ENCODE measurements at regions not wholly inside any gene's neighbourhood (a gene's known extent, or its start where the extent isn't known, plus 50 kb on each side); places are given as distances from the start of the nearest gene placed in this dataset.

DNA sequence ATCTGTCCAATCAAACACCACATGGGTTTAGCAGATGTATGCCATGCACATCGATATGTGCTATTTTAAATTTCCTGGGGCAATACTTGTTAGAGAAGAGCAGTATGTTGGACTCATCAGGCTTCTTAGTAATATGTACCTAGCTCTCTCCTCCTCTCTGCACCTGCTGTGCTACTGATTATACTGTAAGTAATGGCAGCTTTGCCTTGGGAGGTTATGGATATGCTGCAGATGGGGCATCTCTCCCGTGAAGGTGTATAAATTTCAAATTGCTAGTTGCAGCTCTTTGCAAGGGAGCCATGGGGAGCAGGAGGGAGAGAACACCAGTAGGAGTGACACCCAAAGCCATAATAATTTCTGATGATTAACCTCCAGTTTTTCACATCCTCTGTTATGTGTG, 101.5 kb downstream of the SPATA31D1 start:
- Histone ChIP-seq H3K36me3 (ENCODE audit: insufficient read depth, low read length) (no peaks in the 10 kb centered on the region), H2AFZ (ENCODE audit: low read length, unreplicated experiment) (no peak overlapping the region), H3K27me3 (ENCODE audit: insufficient read depth, low read length) (0 out of 2 replicates have a peak, but pooled peaks cover 4% of the 10 kb centered on the region)

DNA sequence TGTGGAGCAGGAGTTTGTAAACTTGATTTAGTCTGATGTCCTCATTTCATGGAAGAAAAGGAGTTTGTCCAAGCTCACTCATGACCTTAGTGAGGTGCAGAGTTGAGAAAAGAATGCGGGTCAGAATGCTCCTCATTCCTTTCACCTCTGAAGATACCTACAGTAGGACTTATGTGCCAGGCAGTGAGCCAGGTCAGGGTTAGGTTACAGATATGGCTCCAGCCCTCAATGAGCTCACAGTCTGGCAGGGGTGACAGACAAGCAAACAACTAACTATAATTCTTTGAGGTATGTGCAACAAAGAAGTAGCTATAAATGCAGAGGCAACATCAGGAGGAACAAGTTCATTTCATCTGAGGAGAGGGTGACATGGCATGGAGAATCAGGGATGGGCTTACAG, 102.5 kb downstream of the SPATA31D1 start:
- no peak overlapping the region for H3K4me3 ChIP-seq (ENCODE audit: low read depth, low read length)
- 0 out of 2 replicates have a peak, but pooled peaks cover 2% of the 10 kb centered on the region for H3K27me3 ChIP-seq (ENCODE audit: insufficient read depth, low read length)
- H3K79me2 ChIP-seq (ENCODE audit: control insufficient read depth, insufficient read depth, low read length, unreplicated experiment), result no peaks in the 10 kb centered on the region
- H3K27ac ChIP-seq (ENCODE audit: low read depth, low read length), result no peak overlapping the region
- H3K4me1 ChIP-seq (ENCODE audit: control insufficient read depth, insufficient read depth, low read length, unreplicated experiment), result no peaks in the 10 kb centered on the region
- H2AFZ ChIP-seq (ENCODE audit: low read length, unreplicated experiment), result no peak overlapping the region
- no peaks in the 10 kb centered on the region for H3K36me3 ChIP-seq (ENCODE audit: insufficient read depth, low read length)

More for the DNA sequence above, 101.5 kb downstream of the SPATA31D1 start:
- no peaks in the 10 kb centered on the region for H3K79me2 ChIP-seq (ENCODE audit: control insufficient read depth, insufficient read depth, low read length, unreplicated experiment)
- H3K4me3 ChIP-seq (ENCODE audit: low read depth, low read length), result no peak overlapping the region
- no peaks in the 10 kb centered on the region for H3K4me1 ChIP-seq (ENCODE audit: control insufficient read depth, insufficient read depth, low read length, unreplicated experiment)
- no peak overlapping the region for H3K27ac ChIP-seq (ENCODE audit: low read depth, low read length)

DNA sequence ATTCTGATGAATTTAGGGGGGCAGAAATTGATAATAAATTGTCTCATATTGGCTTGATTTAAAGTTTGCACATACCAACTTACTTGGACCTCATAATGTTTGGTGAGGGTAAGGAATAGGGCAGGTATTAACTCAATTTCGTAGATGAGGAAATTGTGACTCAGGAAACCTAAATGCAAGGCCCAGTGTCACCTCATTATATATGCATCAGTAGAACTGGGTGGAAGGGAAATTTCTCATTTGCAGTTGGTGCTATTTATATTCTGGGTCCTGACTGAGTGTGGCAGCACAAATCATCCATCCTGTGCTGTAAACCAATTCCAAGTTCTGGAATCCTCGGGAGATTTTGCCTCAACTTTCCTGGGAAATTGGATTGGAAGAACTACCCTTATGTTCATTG, 103.0 kb downstream of the SPATA31D1 start:
- H3K4me3 ChIP-seq (ENCODE audit: low read depth, low read length), result no peak overlapping the region
- H3K4me1 ChIP-seq (ENCODE audit: control insufficient read depth, insufficient read depth, low read length, unreplicated experiment), result no peaks in the 10 kb centered on the region
- H3K36me3 ChIP-seq (ENCODE audit: insufficient read depth, low read length), result no peaks in the 10 kb centered on the region
- H2AFZ ChIP-seq (ENCODE audit: low read length, unreplicated experiment), result no peak overlapping the region
- H3K27ac ChIP-seq (ENCODE audit: low read depth, low read length), result no peak overlapping the region
- H3K79me2 ChIP-seq (ENCODE audit: control insufficient read depth, insufficient read depth, low read length, unreplicated experiment), result no peaks in the 10 kb centered on the region
- no peaks in the 10 kb centered on the region for H3K27me3 ChIP-seq (ENCODE audit: insufficient read depth, low read length)

DNA sequence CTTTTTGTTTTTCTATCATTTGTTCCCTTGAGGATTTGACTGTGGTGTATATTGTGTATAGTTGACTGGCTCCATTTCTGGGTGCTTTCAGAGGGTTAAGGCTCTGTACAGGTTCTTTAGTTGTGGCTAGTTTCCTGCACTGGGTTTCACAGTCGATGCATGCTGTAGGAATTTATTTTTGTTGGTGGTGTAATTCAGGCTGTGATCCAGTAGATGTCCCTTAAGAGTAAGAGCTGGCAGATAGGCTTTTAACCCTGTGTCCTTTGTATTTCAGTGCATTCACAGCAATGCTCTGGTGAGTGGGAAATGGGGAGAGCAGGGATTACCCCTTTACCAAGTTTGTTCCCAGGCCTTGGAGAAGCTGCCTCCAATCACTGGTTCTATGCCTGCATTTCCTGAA, 112.9 kb downstream of the SPATA31D1 start:
- Histone ChIP-seq H3K27ac (ENCODE audit: low read depth, low read length) (no peak overlapping the region), H3K27me3 (ENCODE audit: insufficient read depth, low read length) (no peaks in the 10 kb centered on the region), H3K4me1 (ENCODE audit: control insufficient read depth, insufficient read depth, low read length, unreplicated experiment) (no peaks in the 10 kb centered on the region), H3K79me2 (ENCODE audit: control insufficient read depth, insufficient read depth, low read length, unreplicated experiment) (no peaks in the 10 kb centered on the region), H2AFZ (ENCODE audit: low read length, unreplicated experiment) (no peak overlapping the region), H3K36me3 (ENCODE audit: insufficient read depth, low read length) (no peaks in the 10 kb centered on the region), H3K4me3 (ENCODE audit: low read depth, low read length) (no peak overlapping the region)

DNA sequence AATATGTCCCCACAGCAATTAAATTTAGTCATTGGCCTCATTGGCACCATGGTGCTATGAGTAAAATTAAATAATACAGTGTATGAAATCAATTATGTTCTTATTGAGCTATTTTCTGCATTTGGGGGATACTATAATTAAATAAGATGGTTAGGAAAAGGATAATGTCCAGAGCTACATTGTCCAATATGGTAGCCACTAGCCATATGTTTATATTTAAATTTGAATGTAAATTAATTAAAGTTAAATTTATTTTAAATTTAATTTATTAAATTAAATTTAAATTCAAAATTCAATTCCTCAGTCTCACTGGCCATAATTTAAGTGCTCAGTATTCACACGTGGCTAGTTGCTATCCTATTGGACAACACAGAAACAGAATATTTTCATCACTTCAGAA, 115.7 kb downstream of the SPATA31D1 start:
- no peak overlapping the region for H3K4me3 ChIP-seq (ENCODE audit: low read depth, low read length)
- H2AFZ ChIP-seq (ENCODE audit: low read length, unreplicated experiment), result no peak overlapping the region
- H3K27me3 ChIP-seq (ENCODE audit: insufficient read depth, low read length), result no peaks in the 10 kb centered on the region
- no peaks in the 10 kb centered on the region for H3K79me2 ChIP-seq (ENCODE audit: control insufficient read depth, insufficient read depth, low read length, unreplicated experiment)
- no peaks in the 10 kb centered on the region for H3K36me3 ChIP-seq (ENCODE audit: insufficient read depth, low read length)
- H3K27ac ChIP-seq (ENCODE audit: low read depth, low read length), result no peak overlapping the region
- no peaks in the 10 kb centered on the region for H3K4me1 ChIP-seq (ENCODE audit: control insufficient read depth, insufficient read depth, low read length, unreplicated experiment)

DNA sequence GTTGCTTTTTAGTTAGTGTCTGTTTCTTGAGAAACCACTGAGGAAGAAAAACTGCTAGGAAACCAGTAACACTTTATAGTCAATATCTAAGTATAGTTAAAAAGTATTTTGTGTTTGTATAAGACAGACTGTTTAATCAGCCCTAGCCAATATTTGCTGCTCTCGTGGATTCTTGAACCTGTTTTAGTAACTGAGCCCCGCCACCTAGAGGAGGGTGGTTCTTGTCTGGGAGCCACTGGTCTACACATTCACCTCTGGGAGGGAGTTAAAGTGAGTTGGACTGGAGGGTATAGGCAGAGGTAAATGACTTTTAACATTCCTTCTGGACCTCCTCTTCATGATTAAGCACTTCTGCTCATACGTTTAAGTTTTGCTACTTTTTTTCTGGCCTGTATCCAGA, 117.2 kb downstream of the SPATA31D1 start:
- Histone ChIP-seq H3K27ac (ENCODE audit: low read depth, low read length) (no peak overlapping the region), H3K36me3 (ENCODE audit: insufficient read depth, low read length) (no peaks in the 10 kb centered on the region), H3K79me2 (ENCODE audit: control insufficient read depth, insufficient read depth, low read length, unreplicated experiment) (no peaks in the 10 kb centered on the region), H2AFZ (ENCODE audit: low read length, unreplicated experiment) (no peak overlapping the region), H3K4me1 (ENCODE audit: control insufficient read depth, insufficient read depth, low read length, unreplicated experiment) (no peaks in the 10 kb centered on the region), H3K4me3 (ENCODE audit: low read depth, low read length) (no peak overlapping the region), H3K27me3 (ENCODE audit: insufficient read depth, low read length) (no peaks in the 10 kb centered on the region)

DNA sequence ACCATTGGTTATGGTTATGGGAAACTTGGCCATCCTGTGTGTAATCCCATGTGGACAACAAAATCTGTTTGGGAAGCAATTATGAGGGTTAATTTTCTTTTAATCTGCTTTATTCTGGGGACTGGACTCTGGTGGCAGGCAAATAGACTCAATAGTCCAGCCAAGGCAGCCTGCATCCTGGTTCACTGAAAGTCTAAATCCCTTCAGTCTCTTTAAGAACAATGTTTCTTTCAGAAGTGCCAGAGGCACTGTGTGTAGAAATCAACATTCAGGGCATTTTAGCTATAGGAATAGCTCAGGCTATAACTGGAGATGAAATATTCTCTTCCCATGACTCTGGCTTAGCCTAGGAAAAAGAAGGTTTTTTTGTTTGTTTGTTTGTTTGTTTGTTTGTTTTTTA, 118.0 kb downstream of the SPATA31D1 start:
- H2AFZ ChIP-seq (ENCODE audit: low read length, unreplicated experiment), result no peak overlapping the region
- no peak overlapping the region for H3K4me3 ChIP-seq (ENCODE audit: low read depth, low read length)
- no peaks in the 10 kb centered on the region for H3K79me2 ChIP-seq (ENCODE audit: control insufficient read depth, insufficient read depth, low read length, unreplicated experiment)
- H3K27ac ChIP-seq (ENCODE audit: low read depth, low read length), result no peak overlapping the region
- no peaks in the 10 kb centered on the region for H3K27me3 ChIP-seq (ENCODE audit: insufficient read depth, low read length)
- H3K36me3 ChIP-seq (ENCODE audit: insufficient read depth, low read length), result no peaks in the 10 kb centered on the region
- no peaks in the 10 kb centered on the region for H3K4me1 ChIP-seq (ENCODE audit: control insufficient read depth, insufficient read depth, low read length, unreplicated experiment)

DNA sequence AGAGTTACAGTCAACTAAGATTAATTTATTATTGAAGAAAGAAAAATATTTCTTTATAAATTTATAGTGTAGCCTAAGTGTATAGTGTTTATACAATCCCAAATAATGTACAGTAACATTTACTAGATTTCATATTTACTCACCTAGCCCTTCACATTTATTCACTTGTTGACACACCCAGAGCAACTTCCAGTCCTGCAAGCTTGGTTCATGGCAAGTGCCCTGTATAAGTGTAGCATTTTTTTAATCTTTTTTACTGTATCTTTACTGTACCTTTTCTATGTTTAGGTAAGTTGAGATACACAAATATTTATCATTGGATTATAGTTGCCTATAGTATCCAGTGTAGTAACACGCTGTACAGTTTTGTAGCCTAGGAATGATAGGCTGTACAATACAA, 119.9 kb downstream of the SPATA31D1 start:
- H3K27me3 ChIP-seq (ENCODE audit: insufficient read depth, low read length), result no peaks in the 10 kb centered on the region
- H3K79me2 ChIP-seq (ENCODE audit: control insufficient read depth, insufficient read depth, low read length, unreplicated experiment), result no peaks in the 10 kb centered on the region
- no peak overlapping the region for H3K4me3 ChIP-seq (ENCODE audit: low read depth, low read length)
- no peak overlapping the region for H2AFZ ChIP-seq (ENCODE audit: low read length, unreplicated experiment)
- no peaks in the 10 kb centered on the region for H3K4me1 ChIP-seq (ENCODE audit: control insufficient read depth, insufficient read depth, low read length, unreplicated experiment)
- no peaks in the 10 kb centered on the region for H3K36me3 ChIP-seq (ENCODE audit: insufficient read depth, low read length)
- no peak overlapping the region for H3K27ac ChIP-seq (ENCODE audit: low read depth, low read length)

DNA sequence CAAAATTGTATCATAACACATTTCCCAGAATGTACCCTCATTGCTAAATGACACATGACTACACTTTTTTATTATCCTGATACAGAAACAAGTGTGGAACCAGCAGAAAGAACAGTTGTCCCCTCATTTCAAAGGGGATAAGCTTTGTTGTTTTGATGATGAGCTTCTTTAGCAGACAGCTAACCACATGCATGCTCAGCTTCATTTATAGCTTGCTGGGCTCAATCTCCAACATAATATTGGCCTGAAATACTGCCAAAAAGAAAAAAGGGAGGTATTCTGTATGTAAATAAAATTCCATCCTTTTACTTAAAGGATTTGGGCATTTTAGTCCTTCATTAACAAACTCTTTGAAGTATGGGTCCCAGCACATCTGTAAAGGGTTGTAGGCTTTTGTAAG, 120.4 kb downstream of the SPATA31D1 start:
- Histone ChIP-seq H3K79me2 (ENCODE audit: control insufficient read depth, insufficient read depth, low read length, unreplicated experiment) (no peaks in the 10 kb centered on the region), H3K4me3 (ENCODE audit: low read depth, low read length) (no peak overlapping the region), H3K27ac (ENCODE audit: low read depth, low read length) (no peak overlapping the region), H3K36me3 (ENCODE audit: insufficient read depth, low read length) (no peaks in the 10 kb centered on the region), H3K4me1 (ENCODE audit: control insufficient read depth, insufficient read depth, low read length, unreplicated experiment) (no peaks in the 10 kb centered on the region), H2AFZ (ENCODE audit: low read length, unreplicated experiment) (no peak overlapping the region), H3K27me3 (ENCODE audit: insufficient read depth, low read length) (no peaks in the 10 kb centered on the region)

DNA sequence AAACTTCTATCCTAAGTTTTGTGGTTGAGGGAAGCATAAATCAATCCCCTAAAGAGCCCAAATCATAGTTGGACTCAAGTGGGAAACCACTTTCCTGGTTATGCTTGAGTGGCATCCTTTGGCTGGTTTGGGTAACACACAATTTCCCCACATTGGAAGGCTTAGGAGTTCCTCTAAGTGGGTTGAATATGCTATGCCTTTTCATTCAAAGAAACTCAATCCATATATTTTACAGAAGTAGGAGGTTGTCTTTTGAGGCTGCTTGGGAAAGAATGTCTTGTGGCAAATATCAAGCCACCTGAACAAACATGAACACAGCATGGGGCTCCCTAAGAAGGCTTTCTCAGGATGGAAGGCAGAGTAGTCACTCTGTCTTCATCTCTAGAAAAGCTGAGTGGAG, 121.1 kb downstream of the SPATA31D1 start:
- no peak overlapping the region for H3K27ac ChIP-seq (ENCODE audit: low read depth, low read length)
- no peaks in the 10 kb centered on the region for H3K27me3 ChIP-seq (ENCODE audit: insufficient read depth, low read length)
- H3K79me2 ChIP-seq (ENCODE audit: control insufficient read depth, insufficient read depth, low read length, unreplicated experiment), result no peaks in the 10 kb centered on the region
- no peak overlapping the region for H2AFZ ChIP-seq (ENCODE audit: low read length, unreplicated experiment)
- H3K36me3 ChIP-seq (ENCODE audit: insufficient read depth, low read length), result no peaks in the 10 kb centered on the region
- H3K4me1 ChIP-seq (ENCODE audit: control insufficient read depth, insufficient read depth, low read length, unreplicated experiment), result no peaks in the 10 kb centered on the region
- H3K4me3 ChIP-seq (ENCODE audit: low read depth, low read length), result no peak overlapping the region

DNA sequence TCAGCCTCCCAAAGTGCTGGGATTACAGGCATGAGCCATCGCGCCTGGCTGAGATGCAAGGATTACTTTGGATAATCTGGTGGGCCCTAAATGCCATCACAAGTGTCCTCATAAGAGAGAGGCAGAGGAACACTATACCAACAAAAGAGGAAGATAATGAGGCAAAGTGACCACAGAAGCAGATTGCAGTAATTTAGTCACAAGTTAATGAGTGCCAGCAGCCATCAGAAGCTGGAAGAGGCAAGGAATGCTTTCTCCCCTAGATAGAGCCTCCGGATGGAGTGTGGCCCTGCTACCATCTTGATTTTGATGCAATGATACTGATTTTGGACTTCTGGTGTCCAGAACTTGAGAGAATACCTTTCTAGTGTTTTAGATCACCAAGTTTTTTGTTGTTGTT, 122.3 kb downstream of the SPATA31D1 start:
- H3K36me3 ChIP-seq (ENCODE audit: insufficient read depth, low read length), result no peaks in the 10 kb centered on the region
- H3K27ac ChIP-seq (ENCODE audit: low read depth, low read length), result no peak overlapping the region
- H3K4me3 ChIP-seq (ENCODE audit: low read depth, low read length), result no peak overlapping the region
- H3K79me2 ChIP-seq (ENCODE audit: control insufficient read depth, insufficient read depth, low read length, unreplicated experiment), result no peaks in the 10 kb centered on the region
- no peak overlapping the region for H2AFZ ChIP-seq (ENCODE audit: low read length, unreplicated experiment)
- H3K4me1 ChIP-seq (ENCODE audit: control insufficient read depth, insufficient read depth, low read length, unreplicated experiment), result no peaks in the 10 kb centered on the region
- H3K27me3 ChIP-seq (ENCODE audit: insufficient read depth, low read length), result no peaks in the 10 kb centered on the region

Data from ACC112 (cell line).